ENCODE measurements at regions not wholly inside any gene's neighbourhood (a gene's known extent, or its start where the extent isn't known, plus 50 kb on each side); places are given as distances from the start of the nearest gene placed in this dataset.

DNA sequence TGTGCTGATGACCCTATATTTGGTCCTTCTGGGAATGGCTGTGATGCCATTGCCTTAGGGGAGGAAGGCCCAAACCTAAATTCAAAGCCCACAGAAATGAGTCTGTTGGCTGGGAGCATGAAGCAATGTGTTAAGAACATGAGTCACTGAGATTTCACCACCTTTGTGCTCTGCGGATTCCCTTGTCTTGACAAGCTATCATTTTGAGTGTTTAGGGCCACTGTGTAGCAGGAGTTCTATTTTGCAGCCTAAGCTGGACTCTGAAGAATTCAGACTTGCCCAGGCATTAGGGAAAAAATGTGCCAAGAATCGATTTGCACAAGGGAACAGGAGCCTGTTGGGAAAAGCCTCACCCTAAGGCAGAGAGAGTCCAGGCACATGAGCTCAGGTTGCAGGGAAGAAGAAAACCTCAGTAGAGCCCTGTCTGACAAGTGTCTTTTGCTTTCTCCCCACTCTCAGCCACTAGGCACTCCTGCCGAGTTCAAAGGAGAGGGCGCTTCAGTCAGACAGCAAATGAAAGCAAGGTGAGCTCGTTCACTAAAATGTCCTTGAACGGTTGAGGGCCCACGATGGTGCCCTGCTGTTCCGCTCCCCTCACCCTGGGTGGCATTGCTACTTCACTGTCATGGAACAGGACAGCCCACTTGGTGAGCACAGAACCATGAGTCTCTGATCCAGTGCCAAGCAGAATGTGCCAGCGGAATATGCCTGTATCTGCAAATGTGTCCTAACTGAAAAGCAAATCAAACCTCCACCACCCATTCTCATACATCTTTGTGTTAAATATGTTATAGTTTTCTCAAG is 93.6 kb downstream of the PRLHR start:
- H3K4me3 ChIP-seq (replicated peaks; ENCODE audit: low read depth, low read length) = no peak overlapping the region
- TF ChIP-seq CTCF (IDR thresholded peaks at IDR 0.05; ENCODE audit: low read length, missing control alignments) = no peak
- DNase-seq (ENCODE audit: low read depth) = peak; percentile 87

GRCh38 chr10:118501171-118501570 is 94.3 kb downstream of the PRLHR start:
- TF ChIP-seq CTCF (IDR thresholded peaks at IDR 0.05; ENCODE audit: low read length, missing control alignments) = no peak
- H3K4me3 ChIP-seq (replicated peaks; ENCODE audit: low read depth, low read length) = no peak overlapping the region
- DNase-seq (ENCODE audit: low read depth) = peak; percentile 8

DNA sequence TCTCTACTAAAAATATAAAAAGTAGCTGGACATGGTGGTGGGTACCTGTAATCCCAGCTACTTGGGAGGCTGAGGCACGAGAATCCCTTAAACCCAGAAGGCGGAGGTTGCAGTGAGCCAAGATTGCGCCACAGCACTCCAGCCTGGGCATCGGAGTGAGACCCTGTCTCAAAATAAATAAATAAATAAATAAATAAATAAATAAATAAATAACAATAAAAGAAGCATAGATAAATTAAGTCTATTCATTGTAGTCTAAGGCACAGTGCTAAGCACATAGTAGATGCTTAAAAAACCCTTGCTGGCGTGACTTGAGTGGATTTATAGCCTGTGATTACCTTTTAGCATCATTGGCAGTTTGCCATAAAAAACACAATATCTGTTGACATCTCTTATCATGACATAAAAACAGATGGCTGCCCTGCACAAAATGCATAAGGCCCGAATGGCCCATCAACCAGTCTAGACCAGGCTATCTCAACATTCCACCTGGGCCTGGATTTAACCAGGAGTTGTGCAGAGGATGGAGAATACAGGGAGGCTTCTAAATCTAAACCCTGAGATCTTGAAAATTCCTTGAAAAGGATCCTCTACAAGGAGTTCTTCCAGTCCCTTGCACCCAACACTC is 94.9 kb downstream of the PRLHR start:
- no peak for TF ChIP-seq CTCF (IDR thresholded peaks at IDR 0.05; ENCODE audit: low read length, missing control alignments)
- DNase-seq (ENCODE audit: low read depth) = no peak
- H3K4me3 ChIP-seq (replicated peaks; ENCODE audit: low read depth, low read length) = no peak overlapping the region

GRCh38 chr10:118499186-118499585 is 96.3 kb downstream of the PRLHR start:
- no peak for TF ChIP-seq CTCF (IDR thresholded peaks at IDR 0.05; ENCODE audit: low read length, missing control alignments)
- no peak overlapping the region for H3K4me3 ChIP-seq (replicated peaks; ENCODE audit: low read depth, low read length)
- no peak for DNase-seq (ENCODE audit: low read depth)

DNA sequence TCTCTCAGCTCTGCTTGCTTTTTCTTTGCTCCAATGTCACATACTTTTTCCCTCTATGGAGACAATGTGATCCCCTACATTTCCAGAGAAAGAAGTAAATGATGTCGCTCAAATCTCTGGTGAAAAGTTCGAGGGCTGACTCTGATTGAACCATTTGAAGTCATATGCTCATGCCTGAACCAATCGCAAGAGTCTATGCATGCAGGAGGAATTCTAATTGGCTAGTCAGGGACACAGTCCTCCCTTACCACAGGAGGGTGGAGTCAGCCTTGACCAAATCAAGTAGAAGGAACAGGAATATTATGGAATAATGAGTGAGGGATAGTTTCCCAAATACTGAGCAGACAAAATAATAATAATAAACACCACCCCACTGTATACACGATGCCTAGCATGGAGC is 96.8 kb downstream of the PRLHR start:
- DNase-seq (ENCODE audit: low read depth) = no peak
- no peak overlapping the region for H3K4me3 ChIP-seq (replicated peaks; ENCODE audit: low read depth, low read length)
- no peak for TF ChIP-seq CTCF (IDR thresholded peaks at IDR 0.05; ENCODE audit: low read length, missing control alignments)

DNA sequence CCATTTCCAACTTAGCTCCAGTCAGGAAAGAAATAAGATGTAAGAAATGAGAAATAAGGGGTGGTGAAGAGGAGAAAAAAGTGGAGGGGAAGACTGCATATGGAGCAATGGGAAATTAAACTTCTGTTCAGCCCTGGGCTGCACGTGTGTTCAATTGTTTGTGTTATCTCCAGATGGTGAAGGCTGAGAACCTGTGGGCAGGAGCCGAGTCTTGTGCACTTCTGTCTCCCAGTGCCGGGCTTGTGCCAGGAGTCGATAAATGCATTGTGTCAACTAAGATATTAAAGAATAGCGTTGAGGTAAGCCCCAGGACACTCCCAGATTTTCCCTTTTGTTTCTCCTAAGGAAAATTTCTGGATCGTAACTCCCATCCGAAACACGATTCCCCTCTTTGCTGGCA is 98.2 kb downstream of the PRLHR start:
- no peak for TF ChIP-seq CTCF (IDR thresholded peaks at IDR 0.05; ENCODE audit: low read length, missing control alignments)

More for the DNA sequence above, 98.2 kb downstream of the PRLHR start:
- no peak overlapping the region for H3K4me3 ChIP-seq (replicated peaks; ENCODE audit: low read depth, low read length)
- no peak for DNase-seq (ENCODE audit: low read depth)
